Activated CD8-positive, alpha-beta memory T cell treated with anti-CD3 and anti-CD28 coated beads, Interleukin-2, amount 10 ng/mL, durations not matched to agents 7 days and 5 days (primary cell): ENCODE measurements at regions not wholly inside any gene's neighbourhood (a gene's known extent, or its start where the extent isn't known, plus 50 kb on each side); places are given as distances from the start of the nearest gene placed in this dataset.
"Not testable (repeated sequence)": the region's sequence is repeated elsewhere in the genome, so short reads cannot be mapped to it uniquely, and the experiment has no call there.

Experiments
- ATAC-seq: fragments of 150-1000 bp; cut with Tn5 transposase; one replicate; pipeline ENCODE4 v1.10.0; 2021; ENCODE audit warnings: moderate library complexity
- CTCF ChIA-PET: fragments of 350-600 bp; sonication (Branson Sonifier 250); formaldehyde crosslinking; loops from one replicate; lab custom pipeline; 2021; ENCODE audit warnings: antibody characterized with exemption; lab: Charles Lee
- DNase-seq: peaks from one replicate; pipeline ENCODE4 v3.0.0-alpha.2; 2020
- H3K27ac Mint-ChIP-seq: one replicate; pipeline ENCODE4 v1.8.0; 2021; ENCODE audit warnings: mild to moderate bottlenecking, mixed read lengths
- H3K27me3 Mint-ChIP-seq: one replicate; pipeline ENCODE4 v1.8.0; 2021; ENCODE audit warnings: mixed read lengths
- H3K36me3 Mint-ChIP-seq: one replicate; pipeline ENCODE4 v1.8.0; 2021; ENCODE audit warnings: mild to moderate bottlenecking, mixed read lengths
- H3K4me1 Mint-ChIP-seq: one replicate; pipeline ENCODE4 v1.8.0; 2021; ENCODE audit warnings: mixed read lengths
- H3K4me3 Mint-ChIP-seq: one replicate; pipeline ENCODE4 v1.8.0; 2021; ENCODE audit warnings: mild to moderate bottlenecking, moderate library complexity, mixed read lengths
- H3K9me3 Mint-ChIP-seq: one replicate; pipeline ENCODE4 v1.8.0; 2022; ENCODE audit warnings: low read depth, mixed read lengths

DNA sequence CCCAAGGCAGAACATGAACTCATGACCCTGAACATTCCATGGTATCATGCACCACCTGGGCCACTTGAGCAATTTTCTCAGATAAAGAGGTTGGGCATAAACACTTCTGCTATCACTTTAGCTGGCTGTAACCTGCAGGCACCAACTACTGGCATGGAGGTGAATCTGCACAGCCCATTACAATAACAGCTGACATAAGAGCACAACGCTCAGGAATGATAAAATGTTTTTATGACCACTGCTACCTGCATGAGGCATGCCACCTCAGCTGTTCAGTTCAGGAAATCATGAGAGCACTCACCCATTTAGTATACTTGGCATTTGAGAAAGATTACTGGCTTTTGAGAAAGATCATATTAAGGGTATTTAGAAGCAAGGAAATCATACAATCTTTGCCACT lies 85.7 kb upstream of the SPIN4 start:
- Mint-ChIP-seq H3K4me3 (no peak overlapping the region), H3K9me3 (no peaks in the 10 kb centered on the region), H3K36me3 (peaks cover 5% of the 10 kb centered on the region), H3K27ac (no peak overlapping the region), H3K4me1 (no peaks in the 10 kb centered on the region), H3K27me3 (no peaks in the 10 kb centered on the region)
- DNase-seq (no peak), ATAC-seq (no peak)
- CTCF ChIA-PET, result no interaction called here

DNA sequence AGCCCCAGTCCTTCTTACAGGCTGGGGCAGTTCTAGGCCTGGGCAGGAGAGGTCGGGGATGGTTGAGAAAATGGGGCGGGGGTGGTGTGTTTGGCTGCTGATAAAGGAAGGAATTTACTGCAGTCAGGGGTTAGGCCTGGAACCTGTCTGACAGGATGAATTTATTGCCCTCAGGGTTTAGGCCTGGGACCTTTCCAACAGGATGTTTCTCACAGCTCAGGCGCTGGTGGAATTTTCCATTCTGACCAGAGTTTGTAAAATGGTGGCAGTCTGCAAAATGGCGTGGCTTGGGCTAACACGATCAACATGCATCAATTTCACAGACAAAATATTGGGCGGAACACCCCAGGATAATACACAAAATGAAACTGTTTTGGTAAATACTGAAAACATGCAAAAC lies 83.5 kb upstream of the SPIN4 start:
- Mint-ChIP-seq H3K27ac (no peak overlapping the region), H3K4me3 (no peak overlapping the region), H3K4me1 (no peaks in the 10 kb centered on the region), H3K27me3 (no peaks in the 10 kb centered on the region), H3K36me3 (peaks cover 2% of the 10 kb centered on the region), H3K9me3 (no peaks in the 10 kb centered on the region)
- no peak for DNase-seq
- no peak for ATAC-seq
- CTCF ChIA-PET, result no interaction called here

DNA sequence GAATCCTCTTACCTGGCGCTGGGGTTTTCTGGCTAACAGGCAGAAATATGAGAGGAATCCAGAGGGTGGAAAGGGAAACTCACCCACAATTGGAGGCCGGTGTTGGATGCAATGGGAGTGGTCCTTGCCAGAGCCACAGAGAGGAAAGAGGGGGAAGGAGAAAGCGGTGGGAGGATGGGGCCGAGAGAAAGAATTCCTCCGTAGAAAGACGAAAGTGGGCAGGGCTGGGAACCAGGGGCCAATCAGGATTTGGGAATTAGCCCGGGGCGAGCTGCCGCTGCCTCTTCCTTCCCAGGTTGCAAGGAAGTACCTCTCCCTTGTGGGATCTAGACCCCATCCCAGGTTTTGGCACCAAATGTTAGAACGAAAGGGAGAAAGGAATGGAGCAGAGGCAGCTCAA lies 83.1 kb upstream of the SPIN4 start:
- ATAC-seq (no peak), DNase-seq (no peak)
- H3K27me3 Mint-ChIP-seq, result no peaks in the 10 kb centered on the region
- no peak overlapping the region for H3K27ac Mint-ChIP-seq
- no peak overlapping the region for H3K4me3 Mint-ChIP-seq
- H3K4me1 Mint-ChIP-seq, result no peaks in the 10 kb centered on the region
- CTCF ChIA-PET, result no interaction called here
- H3K36me3 Mint-ChIP-seq, result peaks cover 2% of the 10 kb centered on the region
- no peaks in the 10 kb centered on the region for H3K9me3 Mint-ChIP-seq

DNA sequence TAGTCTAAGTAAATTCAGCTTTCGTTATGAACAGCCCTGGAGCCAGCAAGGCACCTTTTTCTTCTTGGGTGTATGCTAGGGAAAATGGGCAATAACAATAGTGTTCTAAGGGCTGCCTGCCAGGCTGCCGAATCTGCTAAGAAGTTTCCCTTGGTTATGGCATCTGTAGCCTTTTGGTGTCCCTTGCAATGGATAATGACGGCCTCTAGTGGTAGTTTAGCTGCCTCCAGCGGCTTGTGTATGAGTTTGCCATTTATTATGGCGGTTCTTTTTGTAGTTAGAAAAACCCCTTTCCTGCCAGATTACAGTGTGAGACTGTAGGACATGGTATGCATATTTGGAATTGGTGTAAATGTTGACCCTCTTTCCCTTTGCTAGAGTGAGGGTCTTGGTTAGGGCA lies 78.9 kb upstream of the SPIN4 start:
- no peaks in the 10 kb centered on the region for H3K4me1 Mint-ChIP-seq
- H3K36me3 Mint-ChIP-seq, result no peaks in the 10 kb centered on the region
- no peak overlapping the region for H3K27ac Mint-ChIP-seq
- CTCF ChIA-PET, result no interaction called here
- no peak for DNase-seq
- H3K27me3 Mint-ChIP-seq, result no peaks in the 10 kb centered on the region
- H3K4me3 Mint-ChIP-seq, result no peak overlapping the region
- H3K9me3 Mint-ChIP-seq, result no peaks in the 10 kb centered on the region
- ATAC-seq, result no peak

DNA sequence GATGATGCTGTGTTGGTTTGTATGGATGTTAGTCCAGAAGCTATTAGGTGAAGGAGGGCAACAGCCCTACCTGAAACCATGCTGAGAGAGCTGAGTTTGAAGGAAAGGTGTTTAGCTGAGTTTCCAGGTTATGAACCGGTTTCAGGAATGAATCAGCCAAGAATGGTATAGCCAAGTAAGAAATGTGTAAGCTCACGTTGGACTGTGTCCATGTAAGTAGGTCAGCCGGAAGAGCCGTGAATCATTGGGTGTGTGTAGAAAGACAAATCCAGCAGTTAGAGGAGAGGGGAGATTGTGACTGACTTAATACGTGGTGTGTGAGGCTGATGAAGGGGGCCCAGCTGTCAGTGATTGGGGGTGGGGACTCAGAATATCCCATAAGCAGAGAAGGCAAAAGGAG lies 77.2 kb upstream of the SPIN4 start:
- DNase-seq, result no peak
- CTCF ChIA-PET, result no interaction called here
- Mint-ChIP-seq H3K27me3 (no peaks in the 10 kb centered on the region), H3K27ac (no peak overlapping the region), H3K36me3 (peaks cover 2% of the 10 kb centered on the region), H3K9me3 (no peaks in the 10 kb centered on the region), H3K4me3 (no peak overlapping the region), H3K4me1 (no peaks in the 10 kb centered on the region)
- ATAC-seq, result no peak

DNA sequence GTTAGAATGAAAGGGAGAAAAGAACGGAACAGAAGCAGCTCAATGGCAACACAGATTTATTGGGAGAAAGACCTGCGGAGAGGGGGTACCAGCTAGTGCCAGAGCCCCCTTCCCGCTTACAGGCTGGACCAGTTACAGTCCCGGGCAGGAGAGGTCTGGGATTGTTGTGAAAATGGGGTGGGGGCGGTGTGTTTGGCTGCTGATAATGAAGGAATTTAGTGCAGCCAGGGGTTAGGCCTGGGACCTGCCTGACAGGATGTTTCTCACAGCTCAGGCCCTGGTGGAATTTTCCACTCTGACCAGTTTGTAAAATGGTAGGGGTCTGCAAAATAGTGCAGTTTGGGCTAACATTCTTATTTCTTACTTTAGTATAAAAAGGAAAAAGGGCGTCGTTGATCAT lies 75.4 kb upstream of the SPIN4 start:
- H3K27ac Mint-ChIP-seq, result no peak overlapping the region
- no peaks in the 10 kb centered on the region for H3K27me3 Mint-ChIP-seq
- no peaks in the 10 kb centered on the region for H3K4me1 Mint-ChIP-seq
- no peak overlapping the region for H3K4me3 Mint-ChIP-seq
- H3K9me3 Mint-ChIP-seq, result no peaks in the 10 kb centered on the region
- no peak for DNase-seq
- H3K36me3 Mint-ChIP-seq, result peaks cover 2% of the 10 kb centered on the region
- CTCF ChIA-PET, result no interaction called here
- no peak for ATAC-seq

DNA sequence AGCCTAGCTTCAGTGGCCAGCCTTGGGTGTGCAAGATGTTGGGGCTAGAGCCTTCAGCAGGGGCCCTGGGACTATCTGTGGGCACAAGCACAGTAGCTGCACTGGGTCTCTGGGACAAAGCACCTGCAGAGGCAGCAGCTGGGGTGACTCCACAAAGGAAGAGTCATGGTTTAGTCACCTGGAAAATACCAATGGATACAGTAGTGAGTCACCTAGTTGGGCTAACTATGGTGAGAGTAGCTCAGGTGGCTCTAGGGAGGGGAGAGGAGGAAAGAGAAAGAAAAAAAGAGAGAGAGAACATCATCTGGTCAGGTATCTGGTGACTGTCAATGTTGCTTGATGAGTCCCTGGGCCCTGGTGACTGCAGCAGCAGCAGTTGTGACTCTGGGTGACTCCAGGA lies 72.9 kb upstream of the SPIN4 start:
- CTCF ChIA-PET, result no interaction called here
- H3K4me3 Mint-ChIP-seq, result no peak overlapping the region

DNA sequence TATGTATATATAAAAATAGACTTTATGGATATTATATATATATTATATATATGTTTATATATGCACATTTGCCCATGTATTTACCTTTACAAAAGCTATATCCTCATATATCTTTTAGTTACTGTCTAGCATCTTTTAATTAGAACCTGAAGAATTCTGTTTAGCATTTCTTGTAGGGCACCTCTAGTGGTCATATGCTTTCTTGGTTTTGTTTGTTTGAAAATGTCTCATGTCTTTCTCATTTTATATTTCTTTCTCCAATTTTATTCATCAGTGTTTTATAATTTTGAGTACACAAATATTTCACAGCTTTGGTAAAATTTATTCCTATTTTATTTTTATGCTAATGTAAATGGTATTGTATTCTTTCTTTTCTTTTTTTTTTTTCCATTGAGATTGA lies 70.3 kb upstream of the SPIN4 start:
- no peaks in the 10 kb centered on the region for H3K9me3 Mint-ChIP-seq
- CTCF ChIA-PET, result no interaction called here
- no peak for DNase-seq

More for the DNA sequence above, 72.9 kb upstream of the SPIN4 start:
- Mint-ChIP-seq H3K27me3 (no peaks in the 10 kb centered on the region), H3K4me1 (no peaks in the 10 kb centered on the region), H3K9me3 (no peaks in the 10 kb centered on the region), H3K36me3 (peaks cover 2% of the 10 kb centered on the region), H3K27ac (no peak overlapping the region)
- ATAC-seq (no peak), DNase-seq (no peak)

DNA sequence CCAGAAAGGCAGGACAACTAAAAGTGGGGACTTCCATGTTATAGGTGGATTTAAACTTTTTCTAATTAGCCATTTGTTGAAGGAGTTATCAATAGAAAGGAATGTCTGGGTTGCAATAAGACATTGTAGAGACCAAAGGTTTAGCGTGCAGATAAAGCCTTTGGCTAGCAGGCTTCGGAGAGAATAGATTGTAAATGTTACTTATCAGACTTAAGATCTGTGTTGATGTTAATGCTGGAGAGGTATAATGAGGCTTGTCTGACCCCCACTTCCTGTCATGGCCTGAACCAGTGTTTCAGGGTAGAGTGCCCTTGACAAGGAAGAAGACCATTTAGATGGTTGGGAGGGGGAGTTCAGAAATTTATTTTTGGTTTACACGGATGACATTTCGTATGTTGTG lies 67.1 kb upstream of the SPIN4 start:
- DNase-seq (no peak), ATAC-seq (no peak)
- CTCF ChIA-PET, result no interaction called here
- no peaks in the 10 kb centered on the region for H3K4me1 Mint-ChIP-seq
- H3K36me3 Mint-ChIP-seq, result no peaks in the 10 kb centered on the region
- no peak overlapping the region for H3K4me3 Mint-ChIP-seq
- H3K9me3 Mint-ChIP-seq, result no peaks in the 10 kb centered on the region
- H3K27ac Mint-ChIP-seq, result no peak overlapping the region
- no peaks in the 10 kb centered on the region for H3K27me3 Mint-ChIP-seq

More for the DNA sequence above, 70.3 kb upstream of the SPIN4 start:
- Mint-ChIP-seq H3K4me3 (no peak overlapping the region), H3K4me1 (no peaks in the 10 kb centered on the region), H3K27me3 (no peaks in the 10 kb centered on the region), H3K36me3 (peaks cover 2% of the 10 kb centered on the region), H3K27ac (no peak overlapping the region)
- ATAC-seq, result no peak

DNA sequence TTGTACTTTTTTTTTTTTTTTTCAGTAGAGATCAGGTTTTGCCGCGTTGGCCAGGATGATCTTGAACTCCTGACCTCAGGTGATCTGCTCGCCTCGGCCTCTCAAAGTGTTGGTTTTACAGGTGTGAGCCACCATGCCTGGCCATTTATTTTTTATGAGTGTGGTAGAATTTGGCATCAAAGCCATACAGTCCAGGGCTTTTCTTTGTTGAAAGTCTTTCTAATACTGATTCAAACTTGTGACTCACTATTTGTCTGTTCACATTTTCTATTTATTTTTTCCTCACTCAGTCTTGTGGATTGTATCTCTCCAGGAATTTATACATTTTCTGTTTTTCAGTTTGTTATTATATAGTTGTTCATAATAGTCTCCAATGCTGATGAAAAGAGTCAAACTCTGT lies 66.5 kb upstream of the SPIN4 start:
- DNase-seq, result no peak
- Mint-ChIP-seq H3K4me3 (no peak overlapping the region), H3K27me3 (no peaks in the 10 kb centered on the region), H3K27ac (no peak overlapping the region), H3K9me3 (no peaks in the 10 kb centered on the region), H3K36me3 (no peaks in the 10 kb centered on the region), H3K4me1 (no peaks in the 10 kb centered on the region)
- ATAC-seq, result no peak
- CTCF ChIA-PET, result no interaction called here

DNA sequence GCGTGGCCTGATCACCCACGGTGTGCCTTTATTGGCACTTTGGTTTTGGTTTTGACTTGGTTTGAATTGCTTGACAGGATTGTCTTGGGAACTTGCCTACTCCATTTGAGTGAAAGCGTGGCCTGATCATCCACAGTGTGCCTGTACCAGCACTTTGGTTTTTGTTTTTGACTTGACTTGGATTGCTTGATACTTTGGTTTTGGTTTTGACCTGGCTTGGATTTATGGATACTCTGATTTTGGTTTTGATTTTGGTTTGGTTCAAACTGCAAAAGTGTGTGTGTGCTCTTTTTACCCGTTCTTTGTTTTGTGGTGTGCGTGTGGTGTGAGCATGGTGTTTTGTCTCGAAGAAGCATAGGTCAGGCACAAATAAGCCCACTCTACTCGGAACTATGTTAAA lies 58.8 kb upstream of the SPIN4 start:
- H3K27ac Mint-ChIP-seq, H3K9me3 Mint-ChIP-seq, H3K4me3 Mint-ChIP-seq, ATAC-seq, CTCF ChIA-PET, H3K4me1 Mint-ChIP-seq, DNase-seq, H3K27me3 Mint-ChIP-seq, H3K36me3 Mint-ChIP-seq: not testable (repeated sequence)

DNA sequence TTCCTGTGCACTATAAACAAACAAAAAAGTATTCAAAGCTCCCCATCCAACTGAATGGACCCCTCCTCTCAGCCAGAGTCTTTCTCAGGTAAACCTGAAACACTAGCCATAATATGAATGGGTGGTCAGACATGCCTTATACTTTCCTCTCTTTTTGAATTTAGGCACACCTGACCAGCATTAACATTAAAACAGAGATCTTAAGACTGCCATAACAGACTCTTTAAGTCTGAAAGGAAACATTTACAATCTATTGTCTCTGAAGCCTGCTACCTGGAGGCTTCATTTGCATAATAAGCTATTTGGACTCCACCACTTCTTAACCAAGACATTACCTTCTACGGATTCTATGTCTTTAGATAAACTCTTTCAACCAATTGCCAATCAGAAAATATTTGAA lies 56.9 kb upstream of the SPIN4 start:
- Mint-ChIP-seq H3K36me3 (no peaks in the 10 kb centered on the region), H3K4me3 (no peak overlapping the region), H3K27me3 (no peaks in the 10 kb centered on the region), H3K27ac (no peak overlapping the region), H3K4me1 (no peaks in the 10 kb centered on the region), H3K9me3 (peaks cover 3% of the 10 kb centered on the region)
- CTCF ChIA-PET, result no interaction called here
- DNase-seq, result no peak
- ATAC-seq, result no peak

DNA sequence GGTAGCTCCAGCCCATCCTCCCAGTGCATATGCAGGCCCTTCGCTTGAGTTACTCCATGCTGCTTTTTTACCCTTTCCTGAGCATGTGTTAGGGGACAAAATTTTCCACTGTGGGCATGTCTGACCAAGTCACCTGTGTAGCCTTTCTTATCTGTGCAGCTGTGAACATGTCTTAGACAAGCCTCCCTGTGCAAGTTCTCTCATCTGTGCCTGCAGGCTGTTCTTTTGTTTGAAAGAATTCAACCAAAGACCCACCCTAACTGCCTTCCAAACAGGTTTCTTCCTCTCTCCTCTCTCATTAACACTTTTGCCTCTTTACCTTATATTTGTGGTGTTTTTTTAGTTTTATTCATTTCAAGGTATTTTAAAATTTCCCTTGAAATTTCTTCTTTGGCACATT lies 53.2 kb upstream of the SPIN4 start:
- Mint-ChIP-seq H3K27ac (no peak overlapping the region), H3K27me3 (no peaks in the 10 kb centered on the region), H3K4me1 (no peaks in the 10 kb centered on the region), H3K4me3 (no peak overlapping the region), H3K36me3 (no peaks in the 10 kb centered on the region), H3K9me3 (no peaks in the 10 kb centered on the region)
- ATAC-seq, result no peak
- no peak for DNase-seq
- CTCF ChIA-PET, result no interaction called here

DNA sequence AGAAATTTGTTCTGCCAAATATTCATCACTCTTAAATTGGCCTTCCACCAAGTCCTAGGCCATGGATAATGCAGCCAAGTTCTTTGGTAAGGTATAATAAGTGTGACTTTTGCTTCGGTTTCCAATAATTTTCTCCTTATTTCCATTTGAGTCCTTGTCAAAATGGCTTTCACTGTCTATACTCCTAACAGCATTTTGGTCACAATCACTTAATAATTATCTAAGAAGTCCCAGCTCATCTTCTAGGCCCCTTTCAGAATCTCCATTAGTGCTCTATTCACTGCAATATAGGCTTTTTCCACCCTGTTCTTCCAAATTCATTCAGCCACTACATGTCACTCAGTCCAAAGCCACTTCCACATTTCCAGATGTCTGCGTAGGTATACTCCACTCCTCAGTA lies 51.0 kb upstream of the SPIN4 start:
- Mint-ChIP-seq H3K9me3 (no peaks in the 10 kb centered on the region), H3K4me3 (no peak overlapping the region), H3K27ac (no peak overlapping the region), H3K27me3 (no peaks in the 10 kb centered on the region), H3K4me1 (no peaks in the 10 kb centered on the region), H3K36me3 (no peaks in the 10 kb centered on the region)
- no peak for DNase-seq
- CTCF ChIA-PET, result no interaction called here
- no peak for ATAC-seq
